Cardiac muscle cell (in vitro differentiated cells and primary cell): ENCODE measurements at regions not wholly inside any gene's neighbourhood (a gene's known extent, or its start where the extent isn't known, plus 50 kb on each side); places are given as distances from the start of the nearest gene placed in this dataset.

Source experiments
- DNase-seq, 2 donors: peaks; one replicate each; pipeline versions ENCODE4 v3.0.0 to v3.0.0-alpha.2; 2010 to 2017; ENCODE audit warnings: low read depth in 1 of 2, low spot score in 1 of 2
- H3K27ac ChIP-seq: fragments of 200-600 bp; sonication (generic); 2 replicates; pipeline ENCODE4 v1.5.1; 2016
- H3K27me3 ChIP-seq: fragments of 200-600 bp; sonication (generic); 2 replicates; pipeline ENCODE4 v1.6.0; 2016; ENCODE audit warnings: control low read depth
- H3K36me3 ChIP-seq: fragments of 200-600 bp; sonication (generic); 2 replicates; pipeline ENCODE4 v1.5.1; 2016; ENCODE audit warnings: control low read depth
- H3K4me1 ChIP-seq: fragments of 200-600 bp; sonication (generic); 2 replicates; pipeline ENCODE4 v1.8.1; 2017; ENCODE audit warnings: low read depth, mild to moderate bottlenecking, mixed run types
- H3K4me3 ChIP-seq: fragments of 200-600 bp; sonication (generic); 2 replicates; pipeline ENCODE4 v1.5.1; 2016; ENCODE audit warnings: mild to moderate bottlenecking
- H3K9me3 ChIP-seq: fragments of 200-600 bp; sonication (generic); 2 replicates; pipeline ENCODE4 v1.5.1; 2017; ENCODE audit warnings: low read depth, mild to moderate bottlenecking, control low read depth
- CTCF ChIP-seq: IDR thresholded peaks from 2 replicates; pipeline ENCODE4 v1.5.1; 2012; ENCODE audit warnings: low read depth, mild to moderate bottlenecking, low read length

GRCh38 chr11:116691771-116692177 is 81.0 kb downstream of the BUD13 start:
- Histone ChIP-seq H3K36me3 (no peaks in the 10 kb centered on the region), H3K4me1 (no peaks in the 10 kb centered on the region), H3K9me3 (no peaks in the 10 kb centered on the region), H3K27ac (no peak overlapping the region), H3K27me3 (no peaks in the 10 kb centered on the region), H3K4me3 (no peak overlapping the region)
- peak; percentile 87 for TF ChIP-seq CTCF
- peak; percentile 35 to 63 for DNase-seq

- Histone ChIP-seq H3K4me3 (no peak overlapping the region), H3K36me3 (no peaks in the 10 kb centered on the region), H3K4me1 (no peaks in the 10 kb centered on the region), H3K27ac (no peak overlapping the region), H3K27me3 (no peaks in the 10 kb centered on the region), H3K9me3 (no peaks in the 10 kb centered on the region)
- no peak for DNase-seq
- TF ChIP-seq CTCF = no peak
These were observed 82.2 kb downstream of the BUD13 start for GRCh38 chr11:116690611-116691010.

GRCh38 chr11:116689413-116690127 is 83.2 kb downstream of the BUD13 start:
- Histone ChIP-seq H3K36me3 (no peaks in the 10 kb centered on the region), H3K27ac (no peak overlapping the region), H3K4me3 (no peak overlapping the region), H3K9me3 (no peaks in the 10 kb centered on the region), H3K27me3 (no peaks in the 10 kb centered on the region), H3K4me1 (no peaks in the 10 kb centered on the region)
- DNase-seq = no peak
- no peak for TF ChIP-seq CTCF

- H3K27ac ChIP-seq = no peak overlapping the region
- no peaks in the 10 kb centered on the region for H3K4me1 ChIP-seq
- no peak for DNase-seq
- no peaks in the 10 kb centered on the region for H3K9me3 ChIP-seq
- H3K36me3 ChIP-seq = no peaks in the 10 kb centered on the region
- H3K4me3 ChIP-seq = no peak overlapping the region
- no peaks in the 10 kb centered on the region for H3K27me3 ChIP-seq
- TF ChIP-seq CTCF = no peak
These were observed 84.6 kb downstream of the BUD13 start for GRCh38 chr11:116688202-116688540.

GRCh38 chr11:116687458-116688201 is 85.2 kb downstream of the BUD13 start:
- Histone ChIP-seq H3K27me3 (no peaks in the 10 kb centered on the region), H3K27ac (no peak overlapping the region), H3K36me3 (no peaks in the 10 kb centered on the region), H3K4me3 (no peak overlapping the region), H3K9me3 (no peaks in the 10 kb centered on the region), H3K4me1 (no peaks in the 10 kb centered on the region)
- DNase-seq = no peak
- TF ChIP-seq CTCF = no peak
